Keratinocyte (primary cell): ENCODE measurements at regions not wholly inside any gene's neighbourhood (a gene's known extent, or its start where the extent isn't known, plus 50 kb on each side); places are given as distances from the start of the nearest gene placed in this dataset.

Experiments
- DNase-seq: peaks from one replicate; pipeline ENCODE4 v3.0.0-alpha.2; 2011; ENCODE audit warnings: low read depth, missing footprints, low spot score
- FAIRE-seq: peaks from 2 replicates; lab custom pipeline; 2011; peaks lifted over from hg19 to GRCh38; lab: Jason Lieb, UNC
- H2AFZ ChIP-seq: 2 replicates; pipeline ENCODE4 v1.6.0; 2012; ENCODE audit warnings: low read length, control low read depth, inconsistent platforms; ENCODE audit not compliant: control insufficient read depth
- H3K27ac ChIP-seq: 2 replicates; pipeline ENCODE4 v1.5.1; 2011; ENCODE audit warnings: low read length; ENCODE audit not compliant: control insufficient read depth, insufficient read depth
- H3K27me3 ChIP-seq: 3 replicates; pipeline ENCODE4 v1.6.0; 2011; ENCODE audit warnings: low read length; ENCODE audit not compliant: control insufficient read depth, insufficient read depth; ENCODE audit errors: extremely low read depth
- H3K36me3 ChIP-seq, 2 experiments: 2 replicates in 1 of 2; 3 replicates in 1 of 2; pipeline ENCODE4 v1.5.1; 2011; ENCODE audit warnings: low read length in 2 of 2, mild to moderate bottlenecking in 1 of 2; ENCODE audit not compliant: control insufficient read depth in 2 of 2, insufficient read depth in 2 of 2; ENCODE audit errors: extremely low read depth in 1 of 2
- H3K4me1 ChIP-seq: 3 replicates; pipeline ENCODE4 v1.5.1; 2011; ENCODE audit warnings: low read length; ENCODE audit not compliant: control insufficient read depth, insufficient read depth; ENCODE audit errors: extremely low read depth
- H3K4me2 ChIP-seq: 3 replicates; pipeline ENCODE4 v1.6.0; 2011; ENCODE audit warnings: low read depth, low read length; ENCODE audit not compliant: control insufficient read depth, insufficient read depth; ENCODE audit errors: extremely low read depth
- H3K4me3 ChIP-seq, 3 experiments: fragments of 200-600 bp in 1 of 3; sonication (generic) in 1 of 3; 2 replicates in 2 of 3; 3 replicates in 1 of 3; pipeline ENCODE4 v1.5.1; 2011 to 2016; ENCODE audit warnings: low read length in 3 of 3, mild to moderate bottlenecking in 3 of 3, control low read depth in 2 of 3, inconsistent platforms in 1 of 3, low read depth in 1 of 3, mixed read lengths in 1 of 3, mixed run types in 1 of 3, moderate library complexity in 1 of 3; ENCODE audit not compliant: control insufficient read depth in 2 of 3, insufficient read depth in 2 of 3; ENCODE audit errors: extremely low read depth in 1 of 3
- H3K79me2 ChIP-seq: 2 replicates; pipeline ENCODE4 v1.6.0; 2012; ENCODE audit warnings: low read length; ENCODE audit not compliant: control insufficient read depth, insufficient read depth
- H3K9ac ChIP-seq: 3 replicates; pipeline ENCODE4 v1.6.0; 2011; ENCODE audit warnings: low read length; ENCODE audit not compliant: control insufficient read depth, insufficient read depth; ENCODE audit errors: extremely low read depth
- H3K9me1 ChIP-seq: 3 replicates; pipeline ENCODE4 v1.6.0; 2011; ENCODE audit warnings: low read length; ENCODE audit not compliant: control insufficient read depth, insufficient read depth; ENCODE audit errors: extremely low read depth
- H3K9me3 ChIP-seq: 2 replicates; pipeline ENCODE4 v1.5.1; 2012; ENCODE audit warnings: low read depth, low read length; ENCODE audit not compliant: control insufficient read depth
- H4K20me1 ChIP-seq: 3 replicates; pipeline ENCODE4 v1.6.0; 2011; ENCODE audit warnings: low read length; ENCODE audit not compliant: control insufficient read depth, insufficient read depth; ENCODE audit errors: extremely low read depth
- CTCF ChIP-seq, 3 experiments: IDR thresholded peaks in 1 of 3; conservative IDR thresholded peaks in 1 of 3; optimal IDR thresholded peaks in 1 of 3; 2 replicates in 2 of 3; 3 replicates in 1 of 3; pipeline versions ENCODE3 to v1.5.1; 2011; ENCODE audit warnings: low read length in 3 of 3, mild to moderate bottlenecking in 3 of 3, moderate library complexity in 2 of 3, control low read depth in 1 of 3, inconsistent platforms in 1 of 3; ENCODE audit not compliant: insufficient read depth in 2 of 3; ENCODE audit errors: extremely low read depth in 1 of 3
- EZH2 ChIP-seq: IDR thresholded peaks from one replicate; pipeline ENCODE4 v1.6.1; 2012; ENCODE audit warnings: inconsistent platforms, mild to moderate bottlenecking, low read length, moderate library complexity
- dilution Hi-C: fragments of 300-500 bp; cut with MboI; formaldehyde crosslinking; loops from one replicate; pipeline ENCODE4 v1.7.0; 2020; ENCODE audit warnings: low sequenced_read_pairs; ENCODE audit not compliant: extremely low pct_ligation_motif_present

- peak; percentile 23 for FAIRE-seq
- no peak for TF ChIP-seq CTCF (optimal IDR thresholded peaks at IDR 0.05 in 1 of 3, IDR thresholded peaks at IDR 0.05 in 1 of 3, conservative IDR thresholded peaks at IDR 0.05 in 1 of 3; ENCODE audit: extremely low read depth in 1 of 3, insufficient read depth in 2 of 3, low read length in 3 of 3)
- no peak for TF ChIP-seq EZH2
- Histone ChIP-seq H3K4me3 (no peak overlapping the region), H3K27ac (no peak overlapping the region), H3K4me2 (no peak overlapping the region), H3K9ac (no peak overlapping the region), H3K4me1 (no peaks in the 10 kb centered on the region), H4K20me1 (no peaks in the 10 kb centered on the region), H3K9me3 (no peaks in the 10 kb centered on the region), H3K9me1 (no peaks in the 10 kb centered on the region), H3K79me2 (no peaks in the 10 kb centered on the region), H2AFZ (no peak overlapping the region), H3K27me3 (no peaks in the 10 kb centered on the region), H3K36me3 (no peaks in the 10 kb centered on the region)
- no peak for DNase-seq
- dilution Hi-C loops, result loop anchor here (25.0 kb wide), 1 partner anchor 286 kb away; no protein-coding TSS in a partner anchor
Measured at GRCh38 chr3:69675786-69676530, 63.3 kb upstream of the MITF start.

- no peaks in the 10 kb centered on the region for H3K79me2 ChIP-seq
- H3K9me1 ChIP-seq, result no peaks in the 10 kb centered on the region
- no peaks in the 10 kb centered on the region for H3K36me3 ChIP-seq
- H3K9me3 ChIP-seq, result no peaks in the 10 kb centered on the region
- no peak overlapping the region for H3K27ac ChIP-seq
- dilution Hi-C loops, result loop anchor here (25.0 kb wide), 1 partner anchor 288 kb away; no protein-coding TSS in a partner anchor
- DNase-seq (no peak), FAIRE-seq (no peak)
- H3K4me1 ChIP-seq, result no peaks in the 10 kb centered on the region
- H3K27me3 ChIP-seq, result no peaks in the 10 kb centered on the region
- H2AFZ ChIP-seq, result no peak overlapping the region
- no peak overlapping the region for H3K9ac ChIP-seq
- no peak overlapping the region for H3K4me2 ChIP-seq
- TF ChIP-seq CTCF (optimal IDR thresholded peaks at IDR 0.05 in 1 of 3, IDR thresholded peaks at IDR 0.05 in 1 of 3, conservative IDR thresholded peaks at IDR 0.05 in 1 of 3; ENCODE audit: extremely low read depth in 1 of 3, insufficient read depth in 2 of 3, low read length in 3 of 3) (no peak), EZH2 (no peak)
- H4K20me1 ChIP-seq, result no peaks in the 10 kb centered on the region
- no peak overlapping the region for H3K4me3 ChIP-seq
Measured at GRCh38 chr3:69674752-69675151, 64.5 kb upstream of the MITF start.
